GM10266 (cell line): ENCODE measurements at regions not wholly inside any gene's neighbourhood (a gene's known extent, or its start where the extent isn't known, plus 50 kb on each side); places are given as distances from the start of the nearest gene placed in this dataset.

Source experiments
- DNase-seq: peaks from one replicate; pipeline ENCODE4 v3.0.0; 2012; ENCODE audit errors: extremely low spot score
- CTCF ChIP-seq: IDR thresholded peaks from 2 replicates; pipeline ENCODE4 v1.5.1; 2012; ENCODE audit warnings: mild to moderate bottlenecking, low read depth; ENCODE audit not compliant: control insufficient read depth, insufficient read depth; ENCODE audit errors: missing control alignments

DNA sequence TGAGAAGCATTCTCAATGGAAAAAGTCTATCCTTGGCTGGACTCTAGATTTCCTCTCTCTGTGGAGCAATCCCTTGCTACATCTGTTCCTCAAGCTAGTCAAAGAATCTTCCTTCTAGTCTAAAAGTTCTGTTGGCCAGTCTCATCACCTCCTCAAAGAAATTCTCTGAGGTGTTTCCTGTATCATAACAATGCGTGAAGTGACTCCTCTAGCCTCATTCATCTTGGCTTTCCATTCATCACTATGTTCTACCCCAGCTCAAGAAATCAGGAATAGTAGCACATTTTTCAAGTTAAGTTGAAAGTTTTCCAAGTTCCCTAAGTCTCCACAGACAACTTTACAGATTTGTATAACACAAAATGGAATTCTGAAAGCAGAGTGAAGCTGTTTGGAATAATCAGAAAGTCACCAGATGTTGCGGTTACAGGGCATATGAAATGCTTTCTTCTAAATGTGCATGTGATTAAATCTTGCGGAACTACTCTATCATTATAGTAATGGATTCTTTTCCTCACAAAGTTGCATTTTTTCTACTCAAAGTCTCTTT lies 176.6 kb upstream of the FREM1 start:
- TF ChIP-seq CTCF, result no peak
- DNase-seq, result no peak

DNA sequence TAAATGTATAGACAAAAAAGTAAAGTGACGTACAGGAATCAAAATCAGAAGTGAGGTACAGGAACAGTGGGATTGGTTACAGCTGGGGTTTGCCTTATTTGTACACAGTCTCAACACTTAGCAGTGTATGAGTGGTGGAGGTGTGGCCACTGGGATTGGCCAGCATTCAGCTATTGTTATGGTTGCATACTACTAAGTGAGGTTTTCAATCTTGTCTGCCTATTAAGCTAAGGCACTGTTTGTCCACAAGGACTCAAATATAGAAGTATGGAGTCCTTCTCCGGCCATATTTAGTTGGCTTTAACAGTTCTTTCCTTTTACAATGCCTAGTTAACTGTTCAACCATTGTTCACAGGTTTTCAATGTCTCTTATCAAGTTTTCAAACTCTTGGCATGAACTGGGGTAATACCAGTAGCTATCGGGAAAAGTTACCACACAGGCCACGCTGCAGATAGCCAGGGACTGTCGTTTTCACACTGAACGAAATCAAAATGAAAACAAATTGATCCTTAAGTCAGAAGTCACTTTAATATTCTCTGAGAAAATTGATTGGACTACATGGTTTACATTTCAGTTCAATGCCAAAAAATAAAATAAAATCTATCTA lies 176.0 kb upstream of the FREM1 start:
- TF ChIP-seq CTCF, result no peak
- DNase-seq, result no peak

GRCh38 chr9:15081021-15081753 lies 171.0 kb upstream of the FREM1 start:
- no peak for DNase-seq
- TF ChIP-seq CTCF, result no peak

GRCh38 chr9:15080401-15080800 lies 170.2 kb upstream of the FREM1 start:
- TF ChIP-seq CTCF, result no peak
- no peak for DNase-seq

- no peak for DNase-seq
- TF ChIP-seq CTCF, result no peak
Measured at GRCh38 chr9:15079989-15080388, 169.8 kb upstream of the FREM1 start.

GRCh38 chr9:15077946-15078729 lies 167.9 kb upstream of the FREM1 start:
- no peak for TF ChIP-seq CTCF
- DNase-seq, result no peak
